Tibial nerve (tissue), 3 donors: ENCODE measurements at regions not wholly inside any gene's neighbourhood (a gene's known extent, or its start where the extent isn't known, plus 50 kb on each side); places are given as distances from the start of the nearest gene placed in this dataset.

Source experiments
- POLR2A ChIP-seq, 2 donors: fragments of 450-650 bp; IDR thresholded peaks; one replicate each; pipeline ENCODE4 v1.6.1; 2017; ENCODE audit warnings: antibody characterized with exemption in 2 of 2, mild to moderate bottlenecking in 2 of 2, moderate library complexity in 2 of 2
- TF ChIP-seq, protein P1 (sequence below), 5 experiments: fragments of 200-600 bp in 3 of 5; fragments of 450-650 bp in 2 of 5; sonication (generic) in 3 of 5; IDR thresholded peaks; one replicate each; pipeline ENCODE4 v1.5.1; 2016 to 2019; ENCODE audit warnings: antibody characterized with exemption in 5 of 5, mild to moderate bottlenecking in 3 of 5, moderate library complexity in 2 of 5

DNA sequence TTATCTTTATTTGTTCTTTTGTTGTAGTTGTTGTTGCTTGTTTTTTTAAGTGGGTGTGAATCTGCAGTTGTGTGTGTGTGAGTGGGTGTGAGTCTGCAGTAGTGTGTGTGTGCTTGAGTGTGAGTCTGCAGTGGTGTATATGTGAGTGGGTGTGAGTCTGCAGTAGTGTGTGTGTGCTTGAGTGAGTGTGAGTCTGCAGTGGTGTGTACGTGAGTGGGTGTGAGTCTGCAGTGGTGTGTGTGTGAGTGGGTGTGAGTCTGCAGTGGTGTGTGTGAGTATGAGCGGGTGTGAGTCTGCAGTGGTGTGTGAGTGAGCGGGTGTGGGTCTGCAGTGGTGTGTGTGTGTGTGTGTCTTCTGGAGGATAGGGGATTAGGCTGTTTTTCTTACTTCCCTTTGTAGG lies 1186.8 kb upstream of the SEL1L start:
- TF ChIP-seq, protein P1, sequence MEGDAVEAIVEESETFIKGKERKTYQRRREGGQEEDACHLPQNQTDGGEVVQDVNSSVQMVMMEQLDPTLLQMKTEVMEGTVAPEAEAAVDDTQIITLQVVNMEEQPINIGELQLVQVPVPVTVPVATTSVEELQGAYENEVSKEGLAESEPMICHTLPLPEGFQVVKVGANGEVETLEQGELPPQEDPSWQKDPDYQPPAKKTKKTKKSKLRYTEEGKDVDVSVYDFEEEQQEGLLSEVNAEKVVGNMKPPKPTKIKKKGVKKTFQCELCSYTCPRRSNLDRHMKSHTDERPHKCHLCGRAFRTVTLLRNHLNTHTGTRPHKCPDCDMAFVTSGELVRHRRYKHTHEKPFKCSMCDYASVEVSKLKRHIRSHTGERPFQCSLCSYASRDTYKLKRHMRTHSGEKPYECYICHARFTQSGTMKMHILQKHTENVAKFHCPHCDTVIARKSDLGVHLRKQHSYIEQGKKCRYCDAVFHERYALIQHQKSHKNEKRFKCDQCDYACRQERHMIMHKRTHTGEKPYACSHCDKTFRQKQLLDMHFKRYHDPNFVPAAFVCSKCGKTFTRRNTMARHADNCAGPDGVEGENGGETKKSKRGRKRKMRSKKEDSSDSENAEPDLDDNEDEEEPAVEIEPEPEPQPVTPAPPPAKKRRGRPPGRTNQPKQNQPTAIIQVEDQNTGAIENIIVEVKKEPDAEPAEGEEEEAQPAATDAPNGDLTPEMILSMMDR (IDR thresholded peaks at IDR 0.05) = no peak
- no peak for TF ChIP-seq POLR2A (IDR thresholded peaks at IDR 0.05)
